Trophoblast cell (in vitro differentiated cells and primary cell): ENCODE measurements at regions not wholly inside any gene's neighbourhood (a gene's known extent, or its start where the extent isn't known, plus 50 kb on each side); places are given as distances from the start of the nearest gene placed in this dataset.

Experiments
- DNase-seq, 2 donors: peaks; one replicate each; pipeline ENCODE4 v3.0.0-alpha.2; 2016
- H2AFZ ChIP-seq: 2 replicates; pipeline ENCODE4 v1.6.1; 2013; ENCODE audit warnings: low read length, moderate library complexity, mild to moderate bottlenecking; ENCODE audit not compliant: insufficient read depth, poor library complexity
- H2AK5ac ChIP-seq: 2 replicates; pipeline ENCODE4 v1.6.1; 2013; ENCODE audit warnings: mild to moderate bottlenecking, low read length
- H2BK120ac ChIP-seq: 2 replicates; pipeline ENCODE4 v1.6.1; 2013; ENCODE audit warnings: low read length, mild to moderate bottlenecking, moderate library complexity; ENCODE audit not compliant: insufficient read depth, poor library complexity
- H2BK12ac ChIP-seq: 2 replicates; pipeline ENCODE4 v1.6.1; 2013; ENCODE audit warnings: mild to moderate bottlenecking, low read length, moderate library complexity
- H2BK5ac ChIP-seq: 2 replicates; pipeline ENCODE4 v1.6.1; 2013; ENCODE audit warnings: low read length, low read depth, moderate library complexity, mild to moderate bottlenecking; ENCODE audit not compliant: poor library complexity
- H3K14ac ChIP-seq: 2 replicates; pipeline ENCODE4 v1.6.1; 2013; ENCODE audit warnings: mild to moderate bottlenecking, low read length
- H3K18ac ChIP-seq: 2 replicates; pipeline ENCODE4 v1.6.1; 2013; ENCODE audit warnings: mild to moderate bottlenecking, low read length
- H3K23ac ChIP-seq: 2 replicates; pipeline ENCODE4 v1.6.1; 2013; ENCODE audit warnings: low read length
- H3K27ac ChIP-seq: 2 replicates; pipeline ENCODE4 v1.5.1; 2013; ENCODE audit warnings: low read depth, mild to moderate bottlenecking, inconsistent platforms, low read length, moderate library complexity
- H3K27me3 ChIP-seq: 2 replicates; pipeline ENCODE4 v1.6.1; 2013; ENCODE audit warnings: inconsistent platforms, mild to moderate bottlenecking, low read length, moderate library complexity; ENCODE audit not compliant: insufficient read depth
- H3K36me3 ChIP-seq, 2 experiments: 1 replicate in 1 of 2; 2 replicates in 1 of 2; pipeline ENCODE4 v1.6.1; 2013; ENCODE audit warnings: low read length in 2 of 2, mild to moderate bottlenecking in 2 of 2, moderate library complexity in 1 of 2; ENCODE audit not compliant: insufficient read depth in 2 of 2, control insufficient read depth in 1 of 2
- H3K4ac ChIP-seq: 2 replicates; pipeline ENCODE4 v1.6.1; 2013; ENCODE audit warnings: low read depth, mild to moderate bottlenecking, low read length, moderate library complexity
- H3K4me1 ChIP-seq, 2 experiments: 1 replicate in 1 of 2; 2 replicates in 1 of 2; pipeline ENCODE4 v1.6.1; 2013; ENCODE audit warnings: low read length in 2 of 2, mild to moderate bottlenecking in 2 of 2, moderate library complexity in 1 of 2; ENCODE audit not compliant: insufficient read depth in 2 of 2, control insufficient read depth in 1 of 2
- H3K4me2 ChIP-seq: 2 replicates; pipeline ENCODE4 v1.6.1; 2013; ENCODE audit warnings: inconsistent platforms, mild to moderate bottlenecking, low read length, moderate library complexity
- H3K4me3 ChIP-seq: 2 replicates; pipeline ENCODE4 v1.5.1; 2013; ENCODE audit warnings: mild to moderate bottlenecking, low read depth, low read length, inconsistent platforms
- H3K79me1 ChIP-seq: one replicate; pipeline ENCODE4 v1.6.1; 2013; ENCODE audit warnings: low read length
- H3K79me2 ChIP-seq: 2 replicates; pipeline ENCODE4 v1.6.1; 2013; ENCODE audit warnings: low read length, mild to moderate bottlenecking; ENCODE audit not compliant: control insufficient read depth, insufficient read depth, poor library complexity
- H3K9ac ChIP-seq: 2 replicates; pipeline ENCODE4 v1.6.1; 2013; ENCODE audit warnings: mild to moderate bottlenecking, low read length
- H3K9me3 ChIP-seq: 2 replicates; pipeline ENCODE4 v1.6.1; 2013; ENCODE audit warnings: low read depth, mild to moderate bottlenecking, control low read depth, inconsistent platforms, low read length; ENCODE audit not compliant: insufficient read depth
- H4K12ac ChIP-seq: 2 replicates; pipeline ENCODE4 v1.6.1; 2013; ENCODE audit warnings: low read depth, mild to moderate bottlenecking, low read length, moderate library complexity
- H4K8ac ChIP-seq: 2 replicates; pipeline ENCODE4 v1.6.1; 2013; ENCODE audit warnings: low read depth, mild to moderate bottlenecking, low read length, moderate library complexity
- H4K91ac ChIP-seq: one replicate; pipeline ENCODE4 v1.6.1; 2013; ENCODE audit warnings: low read depth, mild to moderate bottlenecking, low read length, moderate library complexity
- WGBS: extraction: QIAGEN DNeasy Blood & Tissue Kit; methylation state at CpG from one replicate; pipeline ENCODE4 v1.1.7; 2013; ENCODE audit warnings: missing lambda C conversion rate; ENCODE audit not compliant: insufficient read length, insufficient coverage; ENCODE audit errors: extremely low coverage; 5-methylcytosine and 5-hydroxymethylcytosine counted together

GRCh38 chr4:144592264-144592663 is 53.7 kb upstream of the HHIP start:
- no peak overlapping the region for H3K4me3 ChIP-seq
- H3K23ac ChIP-seq: no peak overlapping the region
- H2BK12ac ChIP-seq: no peak overlapping the region
- no peaks in the 10 kb centered on the region for H3K27me3 ChIP-seq
- H3K4ac ChIP-seq: no peak overlapping the region
- H4K12ac ChIP-seq: no peak overlapping the region
- H3K4me1 ChIP-seq: no peaks in the 10 kb centered on the region
- H3K4me2 ChIP-seq: no peak overlapping the region
- WGBS: no CpG with 5 or more reads among the region's 2 CpGs
- no peak overlapping the region for H2BK120ac ChIP-seq
- H3K14ac ChIP-seq: no peak overlapping the region
- H4K91ac ChIP-seq: no peak overlapping the region
- no peak overlapping the region for H3K9ac ChIP-seq
- no peaks in the 10 kb centered on the region for H3K36me3 ChIP-seq
- no peaks in the 10 kb centered on the region for H3K79me2 ChIP-seq
- no peak overlapping the region for H4K8ac ChIP-seq
- H3K27ac ChIP-seq: no peak overlapping the region
- no peak overlapping the region for H3K18ac ChIP-seq
- no peak overlapping the region for H2AFZ ChIP-seq
- H2BK5ac ChIP-seq: no peak overlapping the region
- no peak for DNase-seq
- no peak overlapping the region for H2AK5ac ChIP-seq
- no peaks in the 10 kb centered on the region for H3K79me1 ChIP-seq
- H3K9me3 ChIP-seq: no peaks in the 10 kb centered on the region

GRCh38 chr4:144594471-144594986 is 51.4 kb upstream of the HHIP start:
- Histone ChIP-seq H3K27me3 (no peaks in the 10 kb centered on the region), H3K18ac (no peak overlapping the region), H2AK5ac (no peak overlapping the region), H3K4ac (no peak overlapping the region), H3K79me2 (no peaks in the 10 kb centered on the region), H2BK120ac (no peak overlapping the region), H2AFZ (no peak overlapping the region), H2BK5ac (no peak overlapping the region), H4K91ac (no peak overlapping the region), H3K9me3 (no peaks in the 10 kb centered on the region), H3K79me1 (no peaks in the 10 kb centered on the region), H4K8ac (no peak overlapping the region), H3K9ac (no peak overlapping the region), H3K14ac (no peak overlapping the region), H3K4me2 (no peak overlapping the region), H3K23ac (no peak overlapping the region), H3K36me3 (no peaks in the 10 kb centered on the region), H3K4me3 (no peak overlapping the region), H4K12ac (no peak overlapping the region), H2BK12ac (no peak overlapping the region), H3K27ac (no peak overlapping the region), H3K4me1 (no peaks in the 10 kb centered on the region)
- WGBS: no CpG with 5 or more reads among the region's 1 CpG
- no peak for DNase-seq

GRCh38 chr4:144595681-144596080 is 50.3 kb upstream of the HHIP start:
- Histone ChIP-seq H3K23ac (no peak overlapping the region), H3K4me1 (no peaks in the 10 kb centered on the region), H3K27me3 (no peaks in the 10 kb centered on the region), H4K8ac (no peak overlapping the region), H3K4ac (no peak overlapping the region), H2BK5ac (no peak overlapping the region), H4K91ac (no peak overlapping the region), H3K4me3 (no peak overlapping the region), H3K36me3 (no peaks in the 10 kb centered on the region), H3K79me2 (no peaks in the 10 kb centered on the region), H3K9ac (no peak overlapping the region), H2AK5ac (no peak overlapping the region), H3K9me3 (no peaks in the 10 kb centered on the region), H3K4me2 (no peak overlapping the region), H2BK120ac (no peak overlapping the region), H3K27ac (no peak overlapping the region), H3K18ac (no peak overlapping the region), H3K14ac (no peak overlapping the region), H3K79me1 (no peaks in the 10 kb centered on the region), H2BK12ac (no peak overlapping the region), H4K12ac (no peak overlapping the region), H2AFZ (no peak overlapping the region)
- WGBS: no CpG with 5 or more reads among the region's 3 CpGs
- no peak for DNase-seq
